GM23248 (cell line): ENCODE measurements at regions not wholly inside any gene's neighbourhood (a gene's known extent, or its start where the extent isn't known, plus 50 kb on each side); places are given as distances from the start of the nearest gene placed in this dataset.

Source experiments
- DNase-seq: peaks from one replicate; pipeline ENCODE4 v3.0.0-alpha.2; 2015
- H2AFZ ChIP-seq: fragments of 200-600 bp; sonication (generic); 2 replicates; pipeline ENCODE4 v1.6.1; 2016; ENCODE audit warnings: antibody characterized with exemption
- H3F3A ChIP-seq: fragments of 200-600 bp; sonication (generic); 2 replicates; pipeline ENCODE4 v1.6.1; 2016; ENCODE audit warnings: mild to moderate bottlenecking, antibody characterized with exemption, mixed run types; ENCODE audit not compliant: insufficient read depth
- H3K27ac ChIP-seq: fragments of 200-600 bp; sonication (generic); 2 replicates; pipeline ENCODE4 v1.5.1; 2016; ENCODE audit warnings: mild to moderate bottlenecking
- H3K27me3 ChIP-seq: fragments of 200-600 bp; sonication (generic); replicated peaks from 2 replicates; pipeline ENCODE4 v1.6.1; 2016; ENCODE audit warnings: mild to moderate bottlenecking; ENCODE audit not compliant: insufficient read depth
- H3K36me3 ChIP-seq: fragments of 200-600 bp; sonication (generic); 2 replicates; pipeline ENCODE4 v1.6.1; 2016; ENCODE audit warnings: low read depth, mild to moderate bottlenecking
- H3K4me1 ChIP-seq: fragments of 200-600 bp; sonication (generic); 2 replicates; pipeline ENCODE4 v1.6.1; 2016; ENCODE audit warnings: mild to moderate bottlenecking; ENCODE audit not compliant: insufficient read depth
- H3K4me2 ChIP-seq: fragments of 200-600 bp; sonication (generic); one replicate; pipeline ENCODE4 v1.6.1; 2016; ENCODE audit warnings: mild to moderate bottlenecking; ENCODE audit not compliant: unreplicated experiment
- H3K4me3 ChIP-seq: fragments of 200-600 bp; sonication (generic); 2 replicates; pipeline ENCODE4 v1.5.1; 2016; ENCODE audit warnings: mild to moderate bottlenecking
- H3K79me2 ChIP-seq: fragments of 200-600 bp; sonication (generic); 2 replicates; pipeline ENCODE4 v1.6.1; 2016; ENCODE audit warnings: mild to moderate bottlenecking; ENCODE audit not compliant: insufficient read depth
- H3K9ac ChIP-seq: fragments of 200-600 bp; sonication (generic); 2 replicates; pipeline ENCODE4 v1.6.1; 2016; ENCODE audit warnings: mild to moderate bottlenecking
- H3K9me2 ChIP-seq: fragments of 200-600 bp; sonication (generic); 2 replicates; pipeline ENCODE4 v1.6.1; 2016; ENCODE audit warnings: mixed run types, mild to moderate bottlenecking, moderate library complexity; ENCODE audit not compliant: insufficient read depth
- H3K9me3 ChIP-seq: fragments of 200-600 bp; sonication (generic); one replicate; pipeline ENCODE4 v1.6.1; 2017; ENCODE audit warnings: low read depth
- H4K20me1 ChIP-seq: fragments of 200-600 bp; sonication (generic); 2 replicates; pipeline ENCODE4 v1.6.0; 2016; ENCODE audit not compliant: insufficient read depth
- EZH2 ChIP-seq: fragments of 200-600 bp; sonication (generic); IDR thresholded peaks from 2 replicates; pipeline ENCODE4 v1.6.1; 2018; ENCODE audit warnings: antibody characterized with exemption, mild to moderate bottlenecking; ENCODE audit not compliant: insufficient read depth, poor library complexity, severe bottlenecking
- EZH2phosphoT487 ChIP-seq: fragments of 200-600 bp; sonication (generic); IDR thresholded peaks from 2 replicates; pipeline ENCODE4 v1.6.1; 2018; ENCODE audit warnings: antibody characterized with exemption, moderate library complexity, mild to moderate bottlenecking, low read depth; ENCODE audit not compliant: insufficient read depth
- WGBS, 2 experiments: methylation state at CpG; one replicate each; pipeline ENCODE4 v1.1.6; 2015 to 2017; ENCODE audit warnings: low lambda C conversion rate in 2 of 2, low coverage in 1 of 2; ENCODE audit errors: missing lambda C conversion rate in 2 of 2; 5-methylcytosine and 5-hydroxymethylcytosine counted together
- in situ Hi-C: fragments of 300-500 bp; cut with MboI; formaldehyde crosslinking; loops from 2 replicates; pipeline ENCODE4 v1.15.0; 2020

DNA sequence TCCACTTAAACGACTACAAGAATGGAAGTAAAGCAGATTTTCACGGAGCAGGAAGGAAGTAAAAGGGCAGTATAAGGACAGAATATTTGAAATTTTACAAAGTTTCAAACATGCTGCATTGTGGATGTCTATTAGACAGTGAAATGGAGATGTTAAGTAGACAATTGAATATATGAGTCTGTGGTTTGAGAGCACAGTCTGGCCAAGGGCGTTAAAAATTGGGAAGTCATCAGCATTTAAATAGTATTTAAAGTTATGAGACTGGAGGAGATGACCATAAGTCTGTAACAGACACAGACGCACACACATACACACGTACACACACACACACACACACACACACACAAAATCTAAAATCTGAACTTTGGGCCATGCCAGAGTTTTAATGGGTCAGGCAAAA is 935.9 kb downstream of the EPHA3 start:
- WGBS, 2 experiments, result 20 to 26% methylated on average over 5 of the region's 5 CpGs
- in situ Hi-C loops, result no loop called here

GRCh38 chr3:90044084-90044816 is 936.8 kb downstream of the EPHA3 start:
- DNase-seq, result no peak
- in situ Hi-C loops, result no loop called here
- no peak overlapping the region for H3K27ac ChIP-seq
- H2AFZ ChIP-seq, result no peak overlapping the region
- H4K20me1 ChIP-seq, result no peaks in the 10 kb centered on the region
- H3F3A ChIP-seq, result no peaks in the 10 kb centered on the region
- H3K27me3 ChIP-seq, result no peaks in the 10 kb centered on the region
- no peak overlapping the region for H3K9ac ChIP-seq
- H3K4me1 ChIP-seq, result no peaks in the 10 kb centered on the region
- 0 to 10% methylated on average over 1 of the region's 1 CpG for WGBS, 2 experiments
- TF ChIP-seq EZH2phosphoT487, result no peak
- TF ChIP-seq EZH2, result no peak
- H3K9me3 ChIP-seq, result no peaks in the 10 kb centered on the region
- H3K9me2 ChIP-seq, result no peaks in the 10 kb centered on the region
- H3K79me2 ChIP-seq, result no peaks in the 10 kb centered on the region
- H3K4me3 ChIP-seq, result no peak overlapping the region
- H3K36me3 ChIP-seq, result no peaks in the 10 kb centered on the region
- H3K4me2 ChIP-seq, result no peak overlapping the region

More for the DNA sequence above, 935.9 kb downstream of the EPHA3 start:
- H3K4me1 ChIP-seq, result no peaks in the 10 kb centered on the region
- TF ChIP-seq EZH2 (no peak), EZH2phosphoT487 (no peak)
- no peak overlapping the region for H3K27ac ChIP-seq
- H3K79me2 ChIP-seq, result no peaks in the 10 kb centered on the region
- H4K20me1 ChIP-seq, result no peaks in the 10 kb centered on the region
- no peak overlapping the region for H3K9ac ChIP-seq
- no peaks in the 10 kb centered on the region for H3F3A ChIP-seq
- no peak for DNase-seq
- no peak overlapping the region for H3K4me2 ChIP-seq
- H3K9me3 ChIP-seq, result no peaks in the 10 kb centered on the region
- H2AFZ ChIP-seq, result no peak overlapping the region
- no peaks in the 10 kb centered on the region for H3K9me2 ChIP-seq
- H3K36me3 ChIP-seq, result no peaks in the 10 kb centered on the region
- no peaks in the 10 kb centered on the region for H3K27me3 ChIP-seq
- H3K4me3 ChIP-seq, result no peak overlapping the region

- H3K9me3 ChIP-seq, result no peaks in the 10 kb centered on the region
- no peaks in the 10 kb centered on the region for H3K36me3 ChIP-seq
- no peak for TF ChIP-seq EZH2phosphoT487
- no peak for TF ChIP-seq EZH2
- H3K4me2 ChIP-seq, result no peak overlapping the region
- no peak overlapping the region for H3K4me3 ChIP-seq
- H3K4me1 ChIP-seq, result no peaks in the 10 kb centered on the region
- 25 to 33% methylated on average over 3 of the region's 3 CpGs for WGBS, 2 experiments
- H3K79me2 ChIP-seq, result no peaks in the 10 kb centered on the region
- no peaks in the 10 kb centered on the region for H3F3A ChIP-seq
- H3K9me2 ChIP-seq, result no peaks in the 10 kb centered on the region
- DNase-seq, result no peak
- no peak overlapping the region for H3K27ac ChIP-seq
- no peak overlapping the region for H2AFZ ChIP-seq
- no peaks in the 10 kb centered on the region for H3K27me3 ChIP-seq
- in situ Hi-C loops, result no loop called here
- no peaks in the 10 kb centered on the region for H4K20me1 ChIP-seq
- H3K9ac ChIP-seq, result no peak overlapping the region
These were observed 945.1 kb downstream of the EPHA3 start for GRCh38 chr3:90052425-90052950.

GRCh38 chr3:90054311-90054710 is 946.9 kb downstream of the EPHA3 start:
- Histone ChIP-seq H4K20me1 (no peaks in the 10 kb centered on the region), H3K4me1 (no peaks in the 10 kb centered on the region), H3K4me2 (no peak overlapping the region), H2AFZ (no peak overlapping the region), H3K9me3 (no peaks in the 10 kb centered on the region), H3K9ac (no peak overlapping the region), H3K79me2 (no peaks in the 10 kb centered on the region), H3K27me3 (no peaks in the 10 kb centered on the region), H3K4me3 (no peak overlapping the region), H3F3A (no peaks in the 10 kb centered on the region), H3K36me3 (no peaks in the 10 kb centered on the region), H3K27ac (no peak overlapping the region), H3K9me2 (no peaks in the 10 kb centered on the region)
- WGBS, 2 experiments, result 0% methylated on average over 1 of the region's 1 CpG
- no peak for DNase-seq
- in situ Hi-C loops, result no loop called here
- TF ChIP-seq EZH2 (no peak), EZH2phosphoT487 (no peak)
